Body of pancreas (tissue), 4 donors: ENCODE measurements at regions not wholly inside any gene's neighbourhood (a gene's known extent, or its start where the extent isn't known, plus 50 kb on each side); places are given as distances from the start of the nearest gene placed in this dataset.

Source experiments
- POLR2A ChIP-seq, 3 donors: fragments of 450-650 bp; IDR thresholded peaks; one replicate each; pipeline ENCODE4 v1.6.1; 2016; ENCODE audit warnings: antibody characterized with exemption in 3 of 3, mild to moderate bottlenecking in 2 of 3
- TF ChIP-seq, protein P1 (sequence below), 7 experiments: fragments of 450-650 bp in 4 of 7; fragments of 200-600 bp in 3 of 7; sonication (generic) in 3 of 7; IDR thresholded peaks; one replicate each; pipeline ENCODE4 v1.5.1; 2016 to 2019; ENCODE audit warnings: antibody characterized with exemption in 7 of 7

DNA sequence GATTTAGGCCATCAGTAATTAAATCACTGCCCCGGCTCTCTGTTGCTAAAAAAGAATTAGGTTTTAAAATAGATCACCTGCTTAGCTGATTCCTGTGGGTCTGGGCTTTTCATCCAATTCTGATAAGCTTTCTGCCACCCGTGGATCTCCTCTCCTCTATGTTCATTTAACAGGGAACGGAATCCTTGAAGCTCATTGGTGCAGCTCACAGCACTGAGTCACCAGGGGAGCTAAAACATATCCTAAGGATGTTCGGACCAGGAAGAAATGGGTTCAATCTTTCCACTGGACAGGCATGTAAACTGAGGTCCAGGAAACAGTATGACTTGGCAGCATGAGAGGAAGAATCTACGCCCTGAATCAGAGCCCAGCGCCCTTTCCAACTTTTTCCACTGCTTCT, 267.1 kb upstream of the GRIA1 start:
- TF ChIP-seq, protein P1, sequence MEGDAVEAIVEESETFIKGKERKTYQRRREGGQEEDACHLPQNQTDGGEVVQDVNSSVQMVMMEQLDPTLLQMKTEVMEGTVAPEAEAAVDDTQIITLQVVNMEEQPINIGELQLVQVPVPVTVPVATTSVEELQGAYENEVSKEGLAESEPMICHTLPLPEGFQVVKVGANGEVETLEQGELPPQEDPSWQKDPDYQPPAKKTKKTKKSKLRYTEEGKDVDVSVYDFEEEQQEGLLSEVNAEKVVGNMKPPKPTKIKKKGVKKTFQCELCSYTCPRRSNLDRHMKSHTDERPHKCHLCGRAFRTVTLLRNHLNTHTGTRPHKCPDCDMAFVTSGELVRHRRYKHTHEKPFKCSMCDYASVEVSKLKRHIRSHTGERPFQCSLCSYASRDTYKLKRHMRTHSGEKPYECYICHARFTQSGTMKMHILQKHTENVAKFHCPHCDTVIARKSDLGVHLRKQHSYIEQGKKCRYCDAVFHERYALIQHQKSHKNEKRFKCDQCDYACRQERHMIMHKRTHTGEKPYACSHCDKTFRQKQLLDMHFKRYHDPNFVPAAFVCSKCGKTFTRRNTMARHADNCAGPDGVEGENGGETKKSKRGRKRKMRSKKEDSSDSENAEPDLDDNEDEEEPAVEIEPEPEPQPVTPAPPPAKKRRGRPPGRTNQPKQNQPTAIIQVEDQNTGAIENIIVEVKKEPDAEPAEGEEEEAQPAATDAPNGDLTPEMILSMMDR (IDR thresholded peaks at IDR 0.05): no peak
- TF ChIP-seq POLR2A (IDR thresholded peaks at IDR 0.05): no peak
